ENCODE measurements at regions not wholly inside any gene's neighbourhood (a gene's known extent, or its start where the extent isn't known, plus 50 kb on each side); places are given as distances from the start of the nearest gene placed in this dataset.

DNA sequence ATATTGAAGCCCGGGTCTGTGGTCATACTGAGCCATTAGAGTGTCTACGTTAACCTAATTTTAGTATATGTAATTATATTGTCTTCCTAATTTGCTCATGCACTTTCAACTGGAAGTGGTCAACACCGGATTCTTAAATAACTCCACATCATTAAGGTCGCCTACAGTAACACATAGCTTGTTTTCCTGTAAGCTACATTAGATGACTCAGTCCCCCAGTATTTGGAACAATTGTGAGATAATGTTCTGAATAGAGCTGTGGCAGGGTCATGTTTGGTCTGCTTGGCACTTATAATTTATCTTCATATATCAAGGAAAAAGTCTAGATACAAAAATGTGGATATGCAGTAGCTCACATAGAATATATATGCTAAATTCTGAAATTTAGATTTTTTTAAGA, 486.2 kb downstream of the IGSF11 start:
- TF ChIP-seq, protein P1, sequence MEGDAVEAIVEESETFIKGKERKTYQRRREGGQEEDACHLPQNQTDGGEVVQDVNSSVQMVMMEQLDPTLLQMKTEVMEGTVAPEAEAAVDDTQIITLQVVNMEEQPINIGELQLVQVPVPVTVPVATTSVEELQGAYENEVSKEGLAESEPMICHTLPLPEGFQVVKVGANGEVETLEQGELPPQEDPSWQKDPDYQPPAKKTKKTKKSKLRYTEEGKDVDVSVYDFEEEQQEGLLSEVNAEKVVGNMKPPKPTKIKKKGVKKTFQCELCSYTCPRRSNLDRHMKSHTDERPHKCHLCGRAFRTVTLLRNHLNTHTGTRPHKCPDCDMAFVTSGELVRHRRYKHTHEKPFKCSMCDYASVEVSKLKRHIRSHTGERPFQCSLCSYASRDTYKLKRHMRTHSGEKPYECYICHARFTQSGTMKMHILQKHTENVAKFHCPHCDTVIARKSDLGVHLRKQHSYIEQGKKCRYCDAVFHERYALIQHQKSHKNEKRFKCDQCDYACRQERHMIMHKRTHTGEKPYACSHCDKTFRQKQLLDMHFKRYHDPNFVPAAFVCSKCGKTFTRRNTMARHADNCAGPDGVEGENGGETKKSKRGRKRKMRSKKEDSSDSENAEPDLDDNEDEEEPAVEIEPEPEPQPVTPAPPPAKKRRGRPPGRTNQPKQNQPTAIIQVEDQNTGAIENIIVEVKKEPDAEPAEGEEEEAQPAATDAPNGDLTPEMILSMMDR (conservative IDR thresholded peaks at IDR 0.05; ENCODE audit: low read depth, low read length) = no peak
- DNase-seq (ENCODE audit: low read depth) = peak; percentile 78
- no peak overlapping the region for H3K4me3 ChIP-seq (ENCODE audit: low read length)

DNA sequence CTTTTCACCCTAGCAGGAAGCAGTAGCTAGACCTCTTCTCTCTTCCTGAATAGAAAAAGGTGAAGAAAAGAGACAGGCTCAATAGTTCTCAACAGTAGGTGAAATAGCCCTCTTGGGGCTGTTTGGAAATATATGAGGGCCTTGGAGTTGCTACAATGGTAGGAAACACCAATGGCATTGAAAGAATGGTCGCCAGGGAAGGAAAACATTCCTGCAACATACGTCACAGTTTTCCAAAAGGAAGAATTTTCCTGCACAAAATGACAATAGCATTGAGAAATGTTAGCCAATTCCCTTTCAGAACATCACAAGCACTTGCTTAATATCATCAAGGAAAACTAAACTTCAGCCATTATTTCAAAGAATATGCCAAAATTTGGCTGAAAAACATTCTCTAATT, 484.5 kb downstream of the IGSF11 start:
- DNase-seq (ENCODE audit: low read depth) = no peak
- no peak overlapping the region for H3K4me3 ChIP-seq (ENCODE audit: low read length)
- TF ChIP-seq, protein P1 (conservative IDR thresholded peaks at IDR 0.05; ENCODE audit: low read depth, low read length) = no peak

DNA sequence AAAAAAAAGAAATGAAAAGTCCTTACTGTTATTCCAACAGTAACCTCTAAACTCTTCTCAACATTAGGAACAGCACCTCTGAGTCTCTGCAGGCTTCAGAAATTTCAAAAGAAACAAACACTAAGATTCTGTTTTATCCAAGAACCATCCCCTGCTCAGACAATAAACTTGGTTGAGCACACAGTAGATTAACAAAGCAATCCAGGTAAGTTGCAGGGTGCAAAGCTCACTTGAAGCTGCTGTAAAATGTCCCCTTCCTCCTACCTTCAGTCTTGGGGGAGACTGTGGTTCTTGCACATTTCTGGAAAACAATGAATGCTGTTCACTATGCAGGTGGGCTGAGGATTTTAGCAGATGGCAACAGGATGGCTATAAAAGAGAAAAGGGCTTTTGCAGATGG, 484.1 kb downstream of the IGSF11 start:
- DNase-seq (ENCODE audit: low read depth) = no peak
- TF ChIP-seq, protein P1 (conservative IDR thresholded peaks at IDR 0.05; ENCODE audit: low read depth, low read length) = no peak
- no peak overlapping the region for H3K4me3 ChIP-seq (ENCODE audit: low read length)

DNA sequence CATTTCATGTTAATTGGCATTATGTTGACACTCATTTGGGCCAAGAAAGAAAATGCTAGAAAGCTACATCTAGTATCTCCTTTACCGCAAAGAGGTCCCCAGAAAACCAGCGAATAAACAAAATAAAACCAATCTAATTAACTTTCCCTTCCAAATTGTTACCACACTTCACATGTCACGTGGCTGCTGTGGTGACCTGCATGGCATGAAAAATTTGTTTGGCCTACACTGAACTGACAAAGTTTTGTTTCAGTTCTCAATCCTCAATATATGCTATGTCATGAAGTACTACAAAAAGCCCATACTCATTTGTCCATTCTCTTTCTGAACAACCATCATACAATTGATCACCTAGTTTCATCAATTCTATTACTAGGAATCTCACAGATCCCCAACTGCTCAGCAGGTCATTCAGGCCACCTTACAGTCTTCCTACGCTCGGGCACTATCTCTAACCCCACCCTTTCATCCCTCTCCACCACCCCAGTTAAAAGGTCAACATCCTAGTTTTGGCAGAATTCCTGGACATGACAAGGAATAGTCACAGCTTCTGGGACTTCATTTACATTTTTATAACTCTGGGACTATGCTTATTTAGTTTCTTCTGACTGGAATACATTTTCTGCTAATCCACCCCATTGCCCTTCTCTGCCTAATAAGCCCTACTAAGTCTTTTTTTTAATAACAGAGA, 480.4 kb downstream of the IGSF11 start:
- TF ChIP-seq, protein P1 (conservative IDR thresholded peaks at IDR 0.05; ENCODE audit: low read depth, low read length) = no peak
- no peak overlapping the region for H3K4me3 ChIP-seq (ENCODE audit: low read length)

DNA sequence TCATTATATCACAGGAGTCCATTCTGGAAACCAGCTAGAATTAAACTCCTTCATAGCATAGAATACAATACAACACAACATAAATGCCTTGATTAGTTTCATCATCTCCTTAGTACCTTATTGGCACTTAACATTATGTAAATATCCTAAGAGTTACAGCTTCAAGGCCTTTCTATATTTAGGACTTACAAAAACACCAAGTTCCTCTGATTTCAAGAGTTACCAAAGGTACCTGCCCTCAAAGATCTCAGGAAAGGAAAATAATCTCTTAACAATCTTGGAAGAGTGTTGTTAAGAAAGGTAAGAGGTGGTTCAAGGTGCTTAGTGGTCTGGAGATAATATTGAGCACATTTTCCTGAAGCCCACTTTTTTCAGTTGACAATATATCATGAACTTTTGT, 477.7 kb downstream of the IGSF11 start:
- no peak overlapping the region for H3K4me3 ChIP-seq (ENCODE audit: low read length)
- no peak for DNase-seq (ENCODE audit: low read depth)
- TF ChIP-seq, protein P1 (conservative IDR thresholded peaks at IDR 0.05; ENCODE audit: low read depth, low read length) = no peak

More for the DNA sequence above, 480.4 kb downstream of the IGSF11 start:
- no peak for DNase-seq (ENCODE audit: low read depth)

DNA sequence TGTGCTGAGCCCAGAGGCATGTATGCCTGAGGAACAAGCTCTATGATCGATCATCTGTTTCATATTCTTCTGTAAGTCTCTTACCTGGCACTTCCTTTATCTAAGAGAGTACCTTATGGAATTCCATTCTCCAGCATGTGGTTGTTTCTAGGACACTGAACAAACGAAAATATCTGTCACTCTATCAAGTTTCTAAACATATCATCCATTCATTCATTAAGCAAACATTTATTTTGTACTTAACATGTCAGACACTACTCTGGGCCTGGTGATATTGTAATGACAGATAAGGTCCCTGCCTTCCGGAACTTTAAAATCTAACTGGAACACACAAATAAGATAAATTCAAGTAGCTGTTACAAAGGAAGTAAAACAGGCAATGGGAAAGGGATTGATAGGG, 477.1 kb downstream of the IGSF11 start:
- no peak overlapping the region for H3K4me3 ChIP-seq (ENCODE audit: low read length)
- TF ChIP-seq, protein P1 (conservative IDR thresholded peaks at IDR 0.05; ENCODE audit: low read depth, low read length) = no peak
- no peak for DNase-seq (ENCODE audit: low read depth)

DNA sequence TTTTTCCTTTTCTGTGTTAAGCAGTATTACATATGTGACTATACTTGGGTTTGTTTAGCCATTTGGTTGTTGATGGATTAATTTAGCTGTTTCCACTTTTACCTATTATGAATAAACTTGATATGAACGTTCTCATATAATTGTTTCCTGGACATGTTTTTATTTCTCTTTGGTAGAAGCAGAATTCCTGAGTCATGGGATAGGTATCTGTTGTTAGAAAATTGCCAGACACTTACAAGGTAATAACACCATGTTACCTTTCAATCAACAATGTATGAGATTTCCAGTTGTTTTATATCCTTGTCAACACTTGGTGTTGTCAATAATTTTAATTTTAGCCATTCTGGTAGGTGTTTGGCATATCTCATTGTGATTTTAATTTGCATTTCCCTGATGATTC, 475.4 kb downstream of the IGSF11 start:
- H3K4me3 ChIP-seq (ENCODE audit: low read length) = no peak overlapping the region
- DNase-seq (ENCODE audit: low read depth) = no peak
- TF ChIP-seq, protein P1 (conservative IDR thresholded peaks at IDR 0.05; ENCODE audit: low read depth, low read length) = no peak
